AG09319 (cell line): ENCODE measurements at regions not wholly inside any gene's neighbourhood (a gene's known extent, or its start where the extent isn't known, plus 50 kb on each side); places are given as distances from the start of the nearest gene placed in this dataset.

Experiments
- DNase-seq: peaks from one replicate; pipeline ENCODE4 v3.0.0-alpha.2; 2010; ENCODE audit warnings: low read depth; ENCODE audit errors: extremely low read depth
- CTCF ChIP-seq: IDR thresholded peaks from 2 replicates; pipeline ENCODE4 v1.5.1; 2011; ENCODE audit warnings: low read depth, mild to moderate bottlenecking, inconsistent platforms, low read length, moderate library complexity

GRCh38 chr16:62445909-62446308 lies 409.7 kb upstream of the CDH8 start:
- no peak for TF ChIP-seq CTCF
- DNase-seq, result no peak

GRCh38 chr16:62424206-62424605 lies 388.0 kb upstream of the CDH8 start:
- no peak for DNase-seq
- TF ChIP-seq CTCF, result no peak

DNA sequence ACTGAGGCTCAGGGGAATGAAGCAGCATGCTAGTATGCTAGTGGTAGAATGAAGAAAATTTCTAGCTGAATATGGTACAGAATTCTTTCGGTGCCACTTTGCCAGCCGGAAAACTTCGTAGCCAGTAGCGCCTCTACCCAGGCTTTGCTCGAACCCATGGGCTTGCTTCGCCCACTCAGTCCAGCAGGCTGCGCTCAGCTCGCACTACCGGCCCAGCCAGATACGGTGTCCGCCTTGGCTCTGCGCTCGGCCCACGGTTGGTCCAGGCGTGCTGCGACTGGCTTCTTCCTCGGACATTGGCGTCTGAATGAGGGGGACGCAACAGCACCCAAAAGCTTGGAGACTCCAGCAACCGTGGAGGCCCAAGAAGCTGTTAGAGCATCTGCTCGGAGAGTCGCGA lies 372.5 kb upstream of the CDH8 start:
- no peak for TF ChIP-seq CTCF

DNA sequence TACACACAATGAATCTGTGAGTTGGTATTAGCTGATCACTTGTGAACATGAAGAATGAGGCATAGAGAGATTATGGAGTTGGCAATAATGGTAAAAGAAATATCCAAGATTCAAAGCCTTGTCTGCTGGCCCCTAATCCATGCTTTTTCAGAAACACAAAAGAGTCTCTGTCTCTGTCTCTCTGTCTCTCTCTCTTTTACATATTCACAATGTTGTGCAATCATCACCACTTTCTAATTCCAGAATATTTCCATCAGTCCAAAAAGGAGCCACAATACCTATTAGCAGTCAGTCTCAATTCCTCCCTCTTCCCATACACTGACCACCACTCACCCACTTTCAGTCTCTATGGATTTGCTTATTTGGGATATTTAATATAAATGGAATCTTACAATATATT lies 370.1 kb upstream of the CDH8 start:
- no peak for TF ChIP-seq CTCF
- no peak for DNase-seq

More for the DNA sequence above, 372.5 kb upstream of the CDH8 start:
- no peak for DNase-seq

GRCh38 chr16:62404842-62405611 lies 368.8 kb upstream of the CDH8 start:
- no peak for DNase-seq
- no peak for TF ChIP-seq CTCF

DNA sequence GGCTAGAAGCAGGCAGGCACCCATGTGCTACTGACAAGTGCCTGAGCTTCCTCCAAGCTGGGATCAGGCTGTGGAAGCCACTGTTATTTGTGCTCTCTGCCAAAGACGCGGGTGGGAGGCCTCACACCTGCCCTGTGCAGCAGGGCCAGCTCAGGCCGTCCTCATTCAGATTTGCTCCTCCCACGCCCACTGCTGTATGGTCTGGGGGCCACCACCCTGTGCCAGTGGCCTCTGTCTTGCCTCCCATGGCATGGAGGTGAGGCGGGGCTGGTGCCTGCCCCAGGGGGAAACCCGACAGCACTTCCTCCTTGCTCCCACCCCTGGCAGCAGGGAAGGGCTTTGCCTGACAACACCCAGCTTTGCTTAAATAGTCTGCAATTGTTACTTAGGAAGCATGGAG lies 356.5 kb upstream of the CDH8 start:
- TF ChIP-seq CTCF, result no peak
- no peak for DNase-seq

- TF ChIP-seq CTCF, result no peak
- no peak for DNase-seq
Observed at GRCh38 chr16:62391940-62392339, 355.7 kb upstream of the CDH8 start.
